Upper lobe of left lung (tissue), 4 donors: ENCODE measurements at regions not wholly inside any gene's neighbourhood (a gene's known extent, or its start where the extent isn't known, plus 50 kb on each side); places are given as distances from the start of the nearest gene placed in this dataset.

Experiments used
- POLR2A ChIP-seq, 4 donors: fragments of 450-650 bp; IDR thresholded peaks; one replicate each; pipeline ENCODE4 v1.5.1; 2016 to 2017; ENCODE audit warnings: antibody characterized with exemption in 4 of 4, mild to moderate bottlenecking in 2 of 4
- TF ChIP-seq, protein P1 (sequence below), 6 experiments: fragments of 450-650 bp in 4 of 6; fragments of 200-600 bp in 2 of 6; sonication (generic) in 2 of 6; IDR thresholded peaks; one replicate each; pipeline ENCODE4 v1.5.1; 2016 to 2019; ENCODE audit warnings: antibody characterized with exemption in 6 of 6

DNA sequence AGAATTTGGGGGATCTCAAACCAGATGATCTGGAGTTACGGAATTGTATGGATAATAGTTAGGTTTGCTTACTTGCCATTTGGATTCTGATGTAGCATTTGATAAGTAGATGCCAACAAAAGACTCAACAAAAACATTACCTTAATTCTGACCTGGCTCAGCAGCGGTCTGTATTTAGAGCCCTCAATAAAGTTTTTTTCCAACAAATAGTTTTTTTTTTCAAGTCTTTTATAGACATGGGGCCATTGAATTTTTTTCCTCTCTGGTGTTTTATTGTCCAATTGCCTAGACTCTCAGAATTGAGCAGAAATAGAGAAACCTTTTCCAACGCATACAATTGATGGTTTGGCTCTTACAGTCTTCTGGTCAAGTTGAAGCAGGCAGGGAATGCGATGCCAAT is 192.8 kb upstream of the GAS1 start:
- TF ChIP-seq, protein P1, sequence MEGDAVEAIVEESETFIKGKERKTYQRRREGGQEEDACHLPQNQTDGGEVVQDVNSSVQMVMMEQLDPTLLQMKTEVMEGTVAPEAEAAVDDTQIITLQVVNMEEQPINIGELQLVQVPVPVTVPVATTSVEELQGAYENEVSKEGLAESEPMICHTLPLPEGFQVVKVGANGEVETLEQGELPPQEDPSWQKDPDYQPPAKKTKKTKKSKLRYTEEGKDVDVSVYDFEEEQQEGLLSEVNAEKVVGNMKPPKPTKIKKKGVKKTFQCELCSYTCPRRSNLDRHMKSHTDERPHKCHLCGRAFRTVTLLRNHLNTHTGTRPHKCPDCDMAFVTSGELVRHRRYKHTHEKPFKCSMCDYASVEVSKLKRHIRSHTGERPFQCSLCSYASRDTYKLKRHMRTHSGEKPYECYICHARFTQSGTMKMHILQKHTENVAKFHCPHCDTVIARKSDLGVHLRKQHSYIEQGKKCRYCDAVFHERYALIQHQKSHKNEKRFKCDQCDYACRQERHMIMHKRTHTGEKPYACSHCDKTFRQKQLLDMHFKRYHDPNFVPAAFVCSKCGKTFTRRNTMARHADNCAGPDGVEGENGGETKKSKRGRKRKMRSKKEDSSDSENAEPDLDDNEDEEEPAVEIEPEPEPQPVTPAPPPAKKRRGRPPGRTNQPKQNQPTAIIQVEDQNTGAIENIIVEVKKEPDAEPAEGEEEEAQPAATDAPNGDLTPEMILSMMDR (IDR thresholded peaks at IDR 0.05), result no peak
- no peak for TF ChIP-seq POLR2A (IDR thresholded peaks at IDR 0.05)
